ENCODE measurements at regions not wholly inside any gene's neighbourhood (a gene's known extent, or its start where the extent isn't known, plus 50 kb on each side); places are given as distances from the start of the nearest gene placed in this dataset.

GRCh38 chr12:124388038-124388671 is 93.3 kb downstream of the RFLNA start:
- ChIA-PET CTCF (no interaction called here), POLR2A (no interaction called here)
- TF ChIP-seq L3MBTL2 (conservative IDR thresholded peaks at IDR 0.05) (no peak), TARDBP (IDR thresholded peaks at IDR 0.05) (no peak), BHLHE40 (IDR thresholded peaks at IDR 0.05; ENCODE audit: borderline replicate concordance) (no peak), SUZ12 (IDR thresholded peaks at IDR 0.05) (no peak), FOXA1 (IDR thresholded peaks at IDR 0.05) (no peak), HDGF (IDR thresholded peaks at IDR 0.05; ENCODE audit: borderline replicate concordance) (no peak), FOXK2 (IDR thresholded peaks at IDR 0.05) (no peak), PKNOX1 (IDR thresholded peaks at IDR 0.05) (no peak)

GRCh38 chr12:124387528-124387911 is 92.6 kb downstream of the RFLNA start:
- ChIA-PET CTCF (no interaction called here), POLR2A (no interaction called here)
- no peak for DNase-seq (ENCODE audit: extremely low spot score)
- TF ChIP-seq SP1 (IDR thresholded peaks at IDR 0.05) (no peak), FOXK2 (IDR thresholded peaks at IDR 0.05) (no peak), NFRKB (IDR thresholded peaks at IDR 0.05) (no peak), ELF4 (IDR thresholded peaks at IDR 0.05) (no peak), LEF1 (IDR thresholded peaks at IDR 0.05; ENCODE audit: borderline replicate concordance) (no peak), TARDBP (IDR thresholded peaks at IDR 0.05) (no peak), FOXA1 (IDR thresholded peaks at IDR 0.05) (no peak), L3MBTL2 (conservative IDR thresholded peaks at IDR 0.05) (no peak), BHLHE40 (IDR thresholded peaks at IDR 0.05; ENCODE audit: borderline replicate concordance) (no peak), SUZ12 (IDR thresholded peaks at IDR 0.05) (no peak), PKNOX1 (IDR thresholded peaks at IDR 0.05) (no peak), ZNF384 (IDR thresholded peaks at IDR 0.05) (no peak), FOXM1 (IDR thresholded peaks at IDR 0.05; ENCODE audit: borderline replicate concordance) (no peak), ARNT (IDR thresholded peaks at IDR 0.05) (no peak), HDGF (IDR thresholded peaks at IDR 0.05; ENCODE audit: borderline replicate concordance) (no peak)

More at GRCh38 chr12:124388038-124388671, 93.3 kb downstream of the RFLNA start:
- DNase-seq (ENCODE audit: extremely low spot score), result no peak

GRCh38 chr12:124386661-124387527 is 92.0 kb downstream of the RFLNA start:
- no peak for DNase-seq (ENCODE audit: extremely low spot score)
- ChIA-PET CTCF (no interaction called here), POLR2A (no interaction called here)
- TF ChIP-seq ARNT (IDR thresholded peaks at IDR 0.05) (no peak), CTBP1 (IDR thresholded peaks at IDR 0.05; ENCODE audit: borderline replicate concordance) (no peak), L3MBTL2 (conservative IDR thresholded peaks at IDR 0.05) (no peak), FOXM1 (IDR thresholded peaks at IDR 0.05; ENCODE audit: borderline replicate concordance) (no peak), BHLHE40 (IDR thresholded peaks at IDR 0.05; ENCODE audit: borderline replicate concordance) (no peak), PKNOX1 (IDR thresholded peaks at IDR 0.05) (no peak), SUZ12 (IDR thresholded peaks at IDR 0.05) (no peak), HDGF (IDR thresholded peaks at IDR 0.05; ENCODE audit: borderline replicate concordance) (no peak), LEF1 (IDR thresholded peaks at IDR 0.05; ENCODE audit: borderline replicate concordance) (no peak), FOXK2 (IDR thresholded peaks at IDR 0.05) (no peak), ELF4 (IDR thresholded peaks at IDR 0.05) (no peak), FOXA1 (IDR thresholded peaks at IDR 0.05) (no peak), SP1 (IDR thresholded peaks at IDR 0.05) (no peak), ZNF384 (IDR thresholded peaks at IDR 0.05) (no peak), TARDBP (IDR thresholded peaks at IDR 0.05) (no peak), NFRKB (IDR thresholded peaks at IDR 0.05) (no peak)

- ChIA-PET POLR2A (no interaction called here), CTCF (no interaction called here)
- DNase-seq (ENCODE audit: extremely low spot score), result no peak
- TF ChIP-seq ARNT (IDR thresholded peaks at IDR 0.05) (no peak), ELF4 (IDR thresholded peaks at IDR 0.05) (no peak), TARDBP (IDR thresholded peaks at IDR 0.05) (no peak), NFRKB (IDR thresholded peaks at IDR 0.05) (no peak)
These were observed 91.2 kb downstream of the RFLNA start for GRCh38 chr12:124386059-124386458.

- CTCF ChIA-PET, result no interaction called here
- TF ChIP-seq SUZ12 (IDR thresholded peaks at IDR 0.05), result no peak
- TF ChIP-seq BHLHE40 (IDR thresholded peaks at IDR 0.05; ENCODE audit: borderline replicate concordance), result no peak
- TF ChIP-seq TARDBP (IDR thresholded peaks at IDR 0.05), result no peak
- TF ChIP-seq NFRKB (IDR thresholded peaks at IDR 0.05), result no peak
- TF ChIP-seq FOXK2 (IDR thresholded peaks at IDR 0.05), result no peak
- no peak for TF ChIP-seq ZNF384 (IDR thresholded peaks at IDR 0.05)
- TF ChIP-seq L3MBTL2 (conservative IDR thresholded peaks at IDR 0.05), result no peak
- DNase-seq (ENCODE audit: extremely low spot score), result no peak
- POLR2A ChIA-PET, result no interaction called here
These were observed 90.5 kb downstream of the RFLNA start for GRCh38 chr12:124385219-124385969.
